ENCODE measurements at regions not wholly inside any gene's neighbourhood (a gene's known extent, or its start where the extent isn't known, plus 50 kb on each side); places are given as distances from the start of the nearest gene placed in this dataset.

DNA sequence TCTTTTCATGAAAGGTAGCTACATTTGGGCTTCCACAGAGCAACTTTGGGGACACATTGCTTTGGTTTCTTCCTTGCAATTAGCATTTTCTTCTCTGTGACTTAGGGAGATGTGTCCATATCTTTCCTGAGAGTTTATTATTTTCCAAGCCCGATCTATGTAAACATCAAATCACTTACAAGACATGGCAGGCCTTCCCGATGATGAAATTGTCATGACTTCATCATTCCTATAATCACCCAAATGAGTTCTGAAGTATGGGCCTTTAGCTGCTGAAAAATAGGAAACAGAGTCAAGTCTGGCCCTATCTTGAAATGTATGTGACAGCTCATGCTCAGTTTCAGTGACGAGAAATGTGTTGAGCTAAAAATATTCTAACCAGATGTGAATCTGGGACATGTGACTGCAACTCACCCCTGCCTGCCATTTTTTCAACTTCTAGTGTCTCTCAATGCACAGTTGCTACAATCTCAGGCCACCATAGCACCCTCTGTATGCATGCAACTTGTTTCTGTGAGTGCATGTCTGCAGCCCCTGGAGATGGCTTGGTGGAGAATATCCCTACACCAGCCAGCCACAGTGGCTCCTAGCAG lies 199.6 kb upstream of the MAF start:
- TF ChIP-seq, protein P1, sequence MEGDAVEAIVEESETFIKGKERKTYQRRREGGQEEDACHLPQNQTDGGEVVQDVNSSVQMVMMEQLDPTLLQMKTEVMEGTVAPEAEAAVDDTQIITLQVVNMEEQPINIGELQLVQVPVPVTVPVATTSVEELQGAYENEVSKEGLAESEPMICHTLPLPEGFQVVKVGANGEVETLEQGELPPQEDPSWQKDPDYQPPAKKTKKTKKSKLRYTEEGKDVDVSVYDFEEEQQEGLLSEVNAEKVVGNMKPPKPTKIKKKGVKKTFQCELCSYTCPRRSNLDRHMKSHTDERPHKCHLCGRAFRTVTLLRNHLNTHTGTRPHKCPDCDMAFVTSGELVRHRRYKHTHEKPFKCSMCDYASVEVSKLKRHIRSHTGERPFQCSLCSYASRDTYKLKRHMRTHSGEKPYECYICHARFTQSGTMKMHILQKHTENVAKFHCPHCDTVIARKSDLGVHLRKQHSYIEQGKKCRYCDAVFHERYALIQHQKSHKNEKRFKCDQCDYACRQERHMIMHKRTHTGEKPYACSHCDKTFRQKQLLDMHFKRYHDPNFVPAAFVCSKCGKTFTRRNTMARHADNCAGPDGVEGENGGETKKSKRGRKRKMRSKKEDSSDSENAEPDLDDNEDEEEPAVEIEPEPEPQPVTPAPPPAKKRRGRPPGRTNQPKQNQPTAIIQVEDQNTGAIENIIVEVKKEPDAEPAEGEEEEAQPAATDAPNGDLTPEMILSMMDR (IDR thresholded peaks at IDR 0.05), result no peak
- TF ChIP-seq, protein P2, sequence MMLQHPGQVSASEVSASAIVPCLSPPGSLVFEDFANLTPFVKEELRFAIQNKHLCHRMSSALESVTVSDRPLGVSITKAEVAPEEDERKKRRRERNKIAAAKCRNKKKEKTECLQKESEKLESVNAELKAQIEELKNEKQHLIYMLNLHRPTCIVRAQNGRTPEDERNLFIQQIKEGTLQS (CRISPR knock-in tag; conservative IDR thresholded peaks at IDR 0.05), result no peak
- TF ChIP-seq SMAD4 (CRISPR knock-in tag; IDR thresholded peaks at IDR 0.05), result no peak
- TF ChIP-seq ATF2 (CRISPR knock-in tag; IDR thresholded peaks at IDR 0.05; ENCODE audit: borderline replicate concordance, low read depth), result no peak

Measured in WTC11 (cell line).